ENCODE measurements at regions not wholly inside any gene's neighbourhood (a gene's known extent, or its start where the extent isn't known, plus 50 kb on each side); places are given as distances from the start of the nearest gene placed in this dataset.

GRCh38 chr9:119963798-119964372 lies 594.6 kb upstream of the BRINP1 start:
- ChIA-PET CTCF (interaction anchor here (0.7 kb wide), 1 partner anchor 27 kb away, joined by 3 read pairs; no protein-coding TSS in a partner anchor), POLR2A (no interaction called here)
- TF ChIP-seq ZNF488 (tag by site-specific recombination; IDR thresholded peaks at IDR 0.05): no peak
- no peak for TF ChIP-seq ZFP37 (tag by site-specific recombination; IDR thresholded peaks at IDR 0.05)
- no peak for TF ChIP-seq ATF2 (tag by site-specific recombination; IDR thresholded peaks at IDR 0.05; ENCODE audit: low read depth)
- TF ChIP-seq PATZ1 (tag by site-specific recombination; IDR thresholded peaks at IDR 0.05): no peak
- no peak for TF ChIP-seq ZNF274 (IDR thresholded peaks at IDR 0.05; ENCODE audit: low read length)
- TF ChIP-seq ZNF274 (tag by site-specific recombination; IDR thresholded peaks at IDR 0.05; ENCODE audit: borderline replicate concordance): no peak
- no peak for TF ChIP-seq ZNF214 (tag by site-specific recombination; IDR thresholded peaks at IDR 0.05; ENCODE audit: borderline replicate concordance)
- TF ChIP-seq SALL2 (tag by site-specific recombination; IDR thresholded peaks at IDR 0.05; ENCODE audit: borderline replicate concordance): no peak
- TF ChIP-seq ZNF623 (tag by site-specific recombination; IDR thresholded peaks at IDR 0.05): no peak
- no peaks in the 10 kb centered on the region for H3K4me1 ChIP-seq (ENCODE audit: control insufficient read depth, insufficient read depth, low read length)
- no peak overlapping the region for H3K27ac ChIP-seq (ENCODE audit: extremely low read depth, low read depth, low read length)
- no peak overlapping the region for H3K4me3 ChIP-seq (ENCODE audit: low read depth, low read length)
- no peaks in the 10 kb centered on the region for H3K36me3 ChIP-seq (ENCODE audit: control insufficient read depth in 2 of 2, insufficient read depth in 1 of 2, low read length in 2 of 2)
- no peaks in the 10 kb centered on the region for H3K9me3 ChIP-seq (ENCODE audit: control insufficient read depth, insufficient read depth, low read depth, low read length)

GRCh38 chr9:119963258-119963797 lies 594.1 kb upstream of the BRINP1 start:
- Histone ChIP-seq H3K27ac (ENCODE audit: extremely low read depth, low read depth, low read length) (no peak overlapping the region), H3K36me3 (ENCODE audit: control insufficient read depth in 2 of 2, insufficient read depth in 1 of 2, low read length in 2 of 2) (no peaks in the 10 kb centered on the region), H3K4me3 (ENCODE audit: low read depth, low read length) (no peak overlapping the region), H3K9me3 (ENCODE audit: control insufficient read depth, insufficient read depth, low read depth, low read length) (no peaks in the 10 kb centered on the region), H3K4me1 (ENCODE audit: control insufficient read depth, insufficient read depth, low read length) (no peaks in the 10 kb centered on the region)
- TF ChIP-seq BCL6B (tag by site-specific recombination; IDR thresholded peaks at IDR 0.05) (no peak), KLF9 (tag by site-specific recombination; IDR thresholded peaks at IDR 0.05; ENCODE audit: low read depth) (no peak), ZBTB49 (tag by site-specific recombination; IDR thresholded peaks at IDR 0.05; ENCODE audit: low read depth) (no peak), ZNF621 (tag by site-specific recombination; IDR thresholded peaks at IDR 0.05) (no peak), ZNF677 (tag by site-specific recombination; IDR thresholded peaks at IDR 0.05) (no peak), ZFP37 (tag by site-specific recombination; IDR thresholded peaks at IDR 0.05) (no peak)
- ChIA-PET POLR2A (no interaction called here), CTCF (no interaction called here)

All from HEK293 (cell line).